ENCODE measurements at regions not wholly inside any gene's neighbourhood (a gene's known extent, or its start where the extent isn't known, plus 50 kb on each side); places are given as distances from the start of the nearest gene placed in this dataset.

DNA sequence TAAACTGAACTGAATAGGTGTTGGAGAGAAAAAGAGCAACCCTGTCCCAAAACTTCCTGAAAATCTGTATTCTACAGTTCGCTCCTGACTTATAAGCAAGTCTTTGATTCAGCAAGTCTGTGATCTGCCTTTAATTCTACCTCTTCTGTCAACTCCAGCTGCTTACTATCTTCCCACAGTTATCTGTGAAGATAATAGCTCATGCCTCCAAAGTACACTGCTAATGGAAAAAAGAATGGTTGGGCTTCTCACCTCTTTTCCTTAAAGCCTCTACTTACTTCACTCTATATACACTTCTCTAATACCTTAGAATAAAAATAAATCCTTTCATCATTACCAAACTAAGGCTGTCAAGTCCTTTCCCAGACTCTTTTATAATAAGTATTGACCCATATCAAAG lies 391.5 kb upstream of the MIR17HG start:
- TF ChIP-seq, protein P1, sequence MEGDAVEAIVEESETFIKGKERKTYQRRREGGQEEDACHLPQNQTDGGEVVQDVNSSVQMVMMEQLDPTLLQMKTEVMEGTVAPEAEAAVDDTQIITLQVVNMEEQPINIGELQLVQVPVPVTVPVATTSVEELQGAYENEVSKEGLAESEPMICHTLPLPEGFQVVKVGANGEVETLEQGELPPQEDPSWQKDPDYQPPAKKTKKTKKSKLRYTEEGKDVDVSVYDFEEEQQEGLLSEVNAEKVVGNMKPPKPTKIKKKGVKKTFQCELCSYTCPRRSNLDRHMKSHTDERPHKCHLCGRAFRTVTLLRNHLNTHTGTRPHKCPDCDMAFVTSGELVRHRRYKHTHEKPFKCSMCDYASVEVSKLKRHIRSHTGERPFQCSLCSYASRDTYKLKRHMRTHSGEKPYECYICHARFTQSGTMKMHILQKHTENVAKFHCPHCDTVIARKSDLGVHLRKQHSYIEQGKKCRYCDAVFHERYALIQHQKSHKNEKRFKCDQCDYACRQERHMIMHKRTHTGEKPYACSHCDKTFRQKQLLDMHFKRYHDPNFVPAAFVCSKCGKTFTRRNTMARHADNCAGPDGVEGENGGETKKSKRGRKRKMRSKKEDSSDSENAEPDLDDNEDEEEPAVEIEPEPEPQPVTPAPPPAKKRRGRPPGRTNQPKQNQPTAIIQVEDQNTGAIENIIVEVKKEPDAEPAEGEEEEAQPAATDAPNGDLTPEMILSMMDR (IDR thresholded peaks at IDR 0.05; ENCODE audit: insufficient read depth, low read length): no peak
- TF ChIP-seq POLR2AphosphoS5 (IDR thresholded peaks at IDR 0.05; ENCODE audit: low read depth): no peak
